Parathyroid adenoma (tissue), 2 donors: ENCODE measurements at regions not wholly inside any gene's neighbourhood (a gene's known extent, or its start where the extent isn't known, plus 50 kb on each side); places are given as distances from the start of the nearest gene placed in this dataset.

ENCODE experiments used
- H2AFZ ChIP-seq: fragments of 300-600 bp; sonication (generic); one replicate; pipeline ENCODE4 v1.7.0; 2017; ENCODE audit warnings: antibody characterized with exemption, mild to moderate bottlenecking
- H3K27ac ChIP-seq: fragments of 300-600 bp; sonication (generic); one replicate; pipeline ENCODE4 v1.7.0; 2017
- H3K27me3 ChIP-seq: fragments of 300-600 bp; sonication (generic); one replicate; pipeline ENCODE4 v1.7.0; 2017; ENCODE audit warnings: low read length; ENCODE audit not compliant: control insufficient read depth, insufficient read depth
- H3K36me3 ChIP-seq: fragments of 300-600 bp; sonication (generic); one replicate; pipeline ENCODE4 v1.7.0; 2017; ENCODE audit warnings: low read length; ENCODE audit not compliant: control insufficient read depth, insufficient read depth
- H3K4me1 ChIP-seq: fragments of 300-600 bp; sonication (generic); one replicate; pipeline ENCODE4 v1.7.0; 2017; ENCODE audit warnings: control low read depth
- H3K4me2 ChIP-seq: fragments of 300-600 bp; sonication (generic); one replicate; pipeline ENCODE4 v1.7.0; 2017; ENCODE audit warnings: low read length
- H3K4me3 ChIP-seq: fragments of 300-600 bp; sonication (generic); one replicate; pipeline ENCODE4 v1.7.0; 2017; ENCODE audit warnings: low read depth, low read length
- H3K79me2 ChIP-seq: fragments of 300-600 bp; sonication (generic); one replicate; pipeline ENCODE4 v1.7.0; 2017; ENCODE audit warnings: control low read depth
- H3K9ac ChIP-seq: fragments of 300-600 bp; sonication (generic); one replicate; pipeline ENCODE4 v1.7.0; 2017; ENCODE audit warnings: mild to moderate bottlenecking
- H3K9me3 ChIP-seq: fragments of 300-600 bp; sonication (generic); one replicate; pipeline ENCODE4 v1.7.0; 2017; ENCODE audit warnings: low read length; ENCODE audit not compliant: control insufficient read depth
- CTCF ChIP-seq: fragments of 300-600 bp; sonication (generic); IDR thresholded peaks from one replicate; pipeline ENCODE4 v1.7.0; 2017; ENCODE audit warnings: antibody characterized with exemption, mild to moderate bottlenecking
- donor health status: primary hyperparathyroidism.

GRCh38 chr17:12376276-12376675 lies 289.4 kb upstream of the MYOCD start:
- H3K27me3 ChIP-seq: no peaks in the 10 kb centered on the region
- TF ChIP-seq CTCF: no peak
- no peaks in the 10 kb centered on the region for H3K9me3 ChIP-seq
- no peaks in the 10 kb centered on the region for H3K4me1 ChIP-seq
- H3K27ac ChIP-seq: no peak overlapping the region
- H3K79me2 ChIP-seq: no peaks in the 10 kb centered on the region
- H2AFZ ChIP-seq: no peak overlapping the region
- no peak overlapping the region for H3K4me3 ChIP-seq
- no peak overlapping the region for H3K4me2 ChIP-seq
- H3K9ac ChIP-seq: no peak overlapping the region
- no peaks in the 10 kb centered on the region for H3K36me3 ChIP-seq

- H3K27me3 ChIP-seq: no peaks in the 10 kb centered on the region
- H3K4me1 ChIP-seq: no peaks in the 10 kb centered on the region
- H3K27ac ChIP-seq: no peak overlapping the region
- H3K9ac ChIP-seq: no peak overlapping the region
- H3K36me3 ChIP-seq: no peaks in the 10 kb centered on the region
- H2AFZ ChIP-seq: no peak overlapping the region
- H3K79me2 ChIP-seq: no peaks in the 10 kb centered on the region
- no peak for TF ChIP-seq CTCF
- H3K4me2 ChIP-seq: no peak overlapping the region
- no peak overlapping the region for H3K4me3 ChIP-seq
- no peaks in the 10 kb centered on the region for H3K9me3 ChIP-seq
These were observed 279.5 kb upstream of the MYOCD start for GRCh38 chr17:12386225-12386624.

- Histone ChIP-seq H3K27ac (no peak overlapping the region), H3K9me3 (no peaks in the 10 kb centered on the region), H2AFZ (peak overlapping the region; percentile 42), H3K4me2 (no peak overlapping the region), H3K27me3 (no peaks in the 10 kb centered on the region), H3K4me1 (no peaks in the 10 kb centered on the region), H3K79me2 (no peaks in the 10 kb centered on the region), H3K4me3 (no peak overlapping the region), H3K9ac (no peak overlapping the region), H3K36me3 (no peaks in the 10 kb centered on the region)
- TF ChIP-seq CTCF: no peak
These were observed 277.5 kb upstream of the MYOCD start for GRCh38 chr17:12388226-12388625.

- no peaks in the 10 kb centered on the region for H3K27me3 ChIP-seq
- no peaks in the 10 kb centered on the region for H3K36me3 ChIP-seq
- no peak overlapping the region for H3K4me2 ChIP-seq
- H3K27ac ChIP-seq: no peak overlapping the region
- H3K79me2 ChIP-seq: no peaks in the 10 kb centered on the region
- H3K4me3 ChIP-seq: no peak overlapping the region
- H3K9me3 ChIP-seq: no peaks in the 10 kb centered on the region
- no peak overlapping the region for H3K9ac ChIP-seq
- H3K4me1 ChIP-seq: no peaks in the 10 kb centered on the region
- H2AFZ ChIP-seq: no peak overlapping the region
- no peak for TF ChIP-seq CTCF
These were observed 276.3 kb upstream of the MYOCD start for GRCh38 chr17:12389421-12389820.

GRCh38 chr17:12390631-12391030 lies 275.1 kb upstream of the MYOCD start:
- Histone ChIP-seq H3K9me3 (no peaks in the 10 kb centered on the region), H2AFZ (no peak overlapping the region), H3K4me1 (no peaks in the 10 kb centered on the region), H3K9ac (no peak overlapping the region), H3K27ac (no peak overlapping the region), H3K4me2 (no peak overlapping the region), H3K79me2 (no peaks in the 10 kb centered on the region), H3K36me3 (no peaks in the 10 kb centered on the region), H3K4me3 (no peak overlapping the region), H3K27me3 (no peaks in the 10 kb centered on the region)
- no peak for TF ChIP-seq CTCF
